ENCODE measurements at regions not wholly inside any gene's neighbourhood (a gene's known extent, or its start where the extent isn't known, plus 50 kb on each side); places are given as distances from the start of the nearest gene placed in this dataset.
A peak's percentile ranks its signal among the peaks of the same experiment; 100 is the strongest.

DNA sequence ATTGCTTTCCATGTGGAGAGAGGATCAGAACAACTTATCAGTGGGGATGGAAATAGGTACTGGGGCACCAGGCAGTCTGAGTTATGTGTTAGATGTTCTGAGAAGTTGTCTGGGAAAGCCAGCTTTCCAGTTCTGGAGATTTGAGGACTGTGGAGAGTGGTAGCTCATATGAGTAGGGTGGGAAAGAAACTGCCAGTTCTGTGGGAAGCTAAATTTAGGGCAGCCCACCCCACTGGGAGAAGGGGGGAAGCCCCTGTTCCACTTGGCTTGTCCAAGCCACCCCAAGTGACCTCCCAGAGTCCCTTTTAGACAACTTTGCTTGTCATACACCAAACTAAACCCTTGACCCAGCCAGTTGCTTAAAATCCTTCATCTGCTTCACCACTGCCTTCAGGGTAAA lies 189.5 kb downstream of the REEP3 start:
- DNase-seq: no peak

DNA sequence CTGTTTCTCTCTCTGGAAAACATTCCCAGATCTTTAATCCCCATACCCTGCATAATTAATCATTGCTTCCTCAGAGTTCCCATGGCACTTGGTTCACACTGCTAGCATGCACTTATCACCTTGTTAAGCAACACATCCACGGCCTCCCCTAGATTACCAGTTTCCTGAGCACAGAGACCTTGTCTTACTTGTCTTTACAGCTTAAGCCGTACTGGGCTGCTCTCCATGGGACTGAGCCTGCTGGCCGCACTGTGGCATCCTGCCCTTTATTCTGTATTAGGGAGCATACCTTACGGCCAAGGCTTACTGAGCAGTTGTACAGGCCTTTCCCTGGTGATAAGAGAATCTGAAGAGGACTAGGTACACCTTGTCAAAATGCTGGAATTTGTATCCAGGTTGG lies 190.2 kb downstream of the REEP3 start:
- no peak for DNase-seq

- DNase-seq: no peak
Measured at GRCh38 chr10:63711867-63712716, 190.9 kb downstream of the REEP3 start.

DNA sequence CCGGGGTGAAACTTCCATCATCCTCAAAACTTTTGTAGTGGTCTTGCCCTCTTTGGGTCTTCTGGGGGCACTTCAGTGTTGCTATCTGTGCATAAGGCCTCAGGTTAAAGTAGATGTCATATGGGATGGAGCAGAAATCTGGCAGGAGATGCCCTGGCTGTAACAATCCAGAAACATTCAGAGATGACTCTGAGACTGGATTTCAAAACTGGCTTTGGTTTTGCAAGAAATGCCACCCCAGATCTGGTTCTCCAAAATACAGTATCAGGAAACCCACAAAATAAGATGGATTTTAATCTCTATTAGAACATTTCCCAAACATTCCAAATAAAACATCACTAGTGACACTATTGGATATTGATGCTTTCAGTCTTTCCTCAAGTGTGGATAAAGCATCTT lies 191.5 kb downstream of the REEP3 start:
- no peak for DNase-seq

- DNase-seq: no peak
Measured at GRCh38 chr10:63713191-63714144, 192.3 kb downstream of the REEP3 start.

- DNase-seq: no peak
Measured at GRCh38 chr10:63716016-63716580, 194.9 kb downstream of the REEP3 start.

DNA sequence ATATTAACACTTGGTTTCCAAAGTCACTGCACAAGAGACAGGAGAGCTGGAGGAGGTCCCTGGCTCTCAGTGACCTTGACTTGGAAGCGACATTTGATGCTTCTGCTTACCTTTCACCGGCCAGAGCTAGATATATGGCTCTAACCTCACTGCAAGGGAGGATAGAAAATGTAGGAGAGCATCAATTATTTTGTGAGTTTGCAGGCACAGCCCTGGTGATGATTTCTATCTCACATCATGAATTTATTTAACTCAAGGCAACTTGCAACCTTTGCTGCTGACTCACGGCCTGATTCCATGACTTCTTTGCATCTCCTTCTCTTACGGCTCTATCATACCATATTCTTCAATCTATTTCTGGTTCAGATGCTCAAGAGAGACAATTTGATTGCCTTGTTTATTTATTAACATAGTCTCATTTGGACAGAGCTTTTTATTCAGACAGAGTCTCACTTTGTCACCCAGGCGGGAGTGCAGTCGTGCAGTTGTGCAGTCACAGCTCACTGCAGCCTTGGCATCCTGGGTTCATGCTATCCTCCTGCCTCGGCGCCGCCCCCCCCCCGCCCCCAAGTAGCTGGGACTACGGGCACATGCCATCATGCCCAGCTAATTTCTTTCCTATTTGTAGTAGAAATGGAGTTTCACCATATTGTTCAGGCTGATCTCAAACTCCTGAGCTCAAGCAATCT lies 196.0 kb downstream of the REEP3 start:
- no peak for DNase-seq

DNA sequence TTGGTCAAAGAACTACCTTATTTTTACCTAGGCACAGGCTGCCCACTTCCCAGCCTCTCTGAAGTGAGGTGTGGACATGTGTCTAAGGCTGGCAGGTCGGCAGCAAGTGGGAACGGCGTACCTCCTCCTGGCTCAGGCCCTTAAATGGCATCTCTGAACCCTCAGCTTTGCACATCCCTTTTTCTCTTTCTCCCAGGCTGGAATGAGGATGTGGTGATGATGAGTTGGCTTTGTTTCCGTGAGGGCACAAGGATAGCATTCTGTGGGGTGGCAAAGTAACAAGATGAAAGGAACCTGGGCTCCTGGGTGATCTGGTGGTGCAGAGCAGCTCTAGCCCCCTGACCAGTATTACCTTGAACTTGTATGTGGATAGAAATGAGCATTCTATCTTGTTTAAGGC lies 196.8 kb downstream of the REEP3 start:
- DNase-seq: no peak

DNA sequence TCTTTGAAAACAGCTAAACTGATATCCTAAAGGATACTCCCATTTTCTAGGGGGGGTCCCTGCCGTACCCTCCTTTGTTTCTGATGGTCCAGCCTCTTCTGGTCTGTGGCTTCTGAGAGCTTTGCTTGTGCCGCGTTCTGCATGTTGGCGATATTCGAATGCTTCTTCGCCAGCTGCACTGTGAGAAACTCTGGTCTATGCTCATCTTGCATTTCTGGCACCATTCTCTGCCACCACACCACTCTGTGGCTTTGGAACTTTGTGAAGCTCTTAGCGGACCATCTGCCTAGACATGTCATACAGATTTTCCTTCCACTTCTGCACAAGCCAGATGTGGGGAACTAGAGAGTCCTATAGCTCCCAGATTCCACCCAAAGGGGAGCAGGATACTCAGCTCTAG lies 197.2 kb downstream of the REEP3 start:
- DNase-seq: no peak

DNA sequence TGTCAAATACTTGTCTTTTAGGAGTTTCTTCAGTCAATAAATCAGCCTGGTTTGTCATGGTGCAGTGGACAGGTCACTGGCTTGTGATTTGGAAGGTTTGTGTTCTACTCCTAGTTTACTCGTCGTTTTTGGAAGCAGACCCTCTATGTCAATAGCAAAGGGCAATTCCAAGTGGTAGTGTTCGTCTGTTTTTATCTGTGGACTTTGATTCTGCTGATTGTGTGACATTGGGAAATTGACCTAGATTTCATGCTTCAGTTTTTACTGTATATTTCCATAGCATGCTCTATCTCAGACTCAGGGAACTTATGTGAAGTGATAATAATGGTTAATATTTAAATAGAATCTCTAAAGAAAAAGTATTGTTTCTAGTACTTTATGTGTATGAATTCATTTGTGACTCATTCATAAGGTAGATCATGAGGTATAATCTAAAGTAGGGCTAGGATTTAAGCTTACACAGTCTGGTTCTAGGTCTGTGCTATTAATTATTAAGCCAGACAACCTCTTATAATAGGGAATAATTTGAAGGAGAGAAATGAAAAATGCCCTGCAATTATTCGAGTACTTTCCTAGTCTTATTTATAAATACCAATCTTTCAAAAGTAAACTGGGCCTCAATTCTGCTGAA lies 198.1 kb downstream of the REEP3 start:
- no peak for DNase-seq

DNA sequence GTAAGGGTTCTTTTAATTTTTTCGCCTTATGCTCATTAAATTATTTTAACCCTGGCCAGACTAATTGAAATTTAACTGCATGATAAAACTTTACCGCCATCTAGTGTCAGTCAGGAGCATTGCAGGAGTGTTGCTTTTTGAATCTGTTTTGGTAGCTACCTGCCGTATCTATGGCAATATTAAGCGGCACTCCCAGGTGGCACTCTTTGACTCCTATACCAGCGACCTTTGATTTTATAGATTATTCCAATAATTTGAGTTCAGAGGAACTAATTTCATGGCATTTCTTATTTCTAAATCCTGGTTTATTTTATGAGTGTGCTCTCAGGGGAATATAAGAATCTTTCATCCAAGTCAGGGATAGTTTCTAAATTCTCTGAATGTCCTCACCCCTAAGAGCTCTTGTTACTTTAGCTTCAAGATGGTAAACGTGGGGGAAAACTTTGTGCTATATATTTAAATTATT lies 198.9 kb downstream of the REEP3 start:
- DNase-seq: peak; percentile 80

DNA sequence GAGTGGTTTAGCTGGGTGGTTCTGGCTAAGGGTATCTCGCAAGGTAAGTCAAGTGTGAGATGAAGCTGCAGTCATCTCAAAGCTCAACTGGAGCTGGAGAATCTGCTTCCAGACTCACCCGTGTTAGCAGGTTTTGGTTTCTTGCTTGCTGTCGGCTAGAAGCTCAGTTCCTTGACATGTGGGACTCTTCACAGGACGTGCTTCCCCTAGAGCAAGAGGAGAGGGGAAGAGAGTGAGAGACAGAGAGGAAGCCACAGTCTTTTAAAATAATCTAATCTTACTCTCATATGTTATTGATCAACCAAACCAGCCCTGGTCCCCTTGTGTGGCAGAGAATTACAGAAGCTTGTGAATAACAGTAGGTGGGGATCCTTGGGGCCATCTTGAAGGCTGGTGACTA lies 199.5 kb downstream of the REEP3 start:
- peak; percentile 11 for DNase-seq

GRCh38 chr10:63722537-63722936 lies 201.3 kb downstream of the REEP3 start:
- no peak for DNase-seq

DNA sequence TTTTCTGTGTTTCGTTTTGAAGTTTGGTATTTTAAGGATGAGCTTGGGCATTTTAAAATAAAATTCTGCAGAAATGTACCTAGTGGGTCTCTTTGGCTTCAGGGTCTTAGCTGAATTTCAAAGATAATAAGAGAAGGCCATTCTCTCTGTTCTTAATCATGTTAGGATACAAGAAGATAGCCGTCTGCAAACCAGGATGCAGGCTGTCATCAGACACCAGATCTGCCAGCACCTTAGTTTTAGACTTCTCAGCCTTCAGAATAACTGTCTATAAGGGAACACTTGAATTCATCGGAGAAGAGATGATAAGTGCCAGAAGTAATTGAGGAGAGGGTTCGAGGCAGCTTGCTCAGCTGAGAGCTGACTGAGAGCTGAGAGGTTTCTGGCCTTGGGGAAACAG lies 202.1 kb downstream of the REEP3 start:
- no peak for DNase-seq

- DNase-seq: no peak
Measured at GRCh38 chr10:63723741-63724140, 202.5 kb downstream of the REEP3 start.

- no peak for DNase-seq
Measured at GRCh38 chr10:63724922-63725321, 203.7 kb downstream of the REEP3 start.

GRCh38 chr10:63726867-63727266 lies 205.7 kb downstream of the REEP3 start:
- no peak for DNase-seq

DNA sequence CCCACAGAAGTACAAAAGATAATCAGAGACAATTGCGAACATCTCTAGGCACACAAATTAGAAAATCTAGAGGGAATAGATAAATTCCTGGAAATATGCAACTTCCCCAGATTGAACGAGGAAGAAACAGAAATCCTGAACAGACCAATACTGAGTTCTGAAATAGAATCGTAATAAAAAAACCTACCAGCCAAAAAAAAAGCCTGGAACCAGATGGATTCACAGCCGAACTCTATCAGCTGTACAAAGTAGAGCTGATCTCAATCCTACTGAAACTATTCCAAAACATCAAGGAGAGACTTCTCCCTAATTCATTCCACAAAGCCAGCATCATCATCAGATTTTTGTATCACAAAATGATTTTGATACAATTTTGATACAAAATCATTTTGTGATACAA lies 206.4 kb downstream of the REEP3 start:
- no peak for DNase-seq

- no peak for DNase-seq
Measured at GRCh38 chr10:63735305-63735704, 214.1 kb downstream of the REEP3 start.

DNA sequence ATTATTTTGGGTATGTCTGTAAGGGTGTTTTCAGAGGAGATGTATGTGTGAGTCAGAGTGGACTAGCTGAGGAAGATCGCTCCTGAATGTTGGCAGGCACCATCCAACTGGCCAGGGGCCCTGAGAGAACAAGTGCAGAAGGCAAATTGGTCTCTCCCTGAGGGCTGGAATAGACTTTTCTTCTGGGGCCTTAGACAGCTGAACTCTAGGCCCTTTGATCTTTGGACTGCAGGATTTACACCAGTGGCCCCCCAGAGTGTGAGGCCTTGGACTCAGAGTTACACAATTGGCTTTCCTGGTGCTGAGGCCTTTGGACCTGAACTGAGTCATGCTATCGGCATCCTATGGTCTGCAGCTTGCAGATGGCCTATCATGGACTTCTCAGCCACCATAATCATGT lies 217.2 kb downstream of the REEP3 start:
- DNase-seq: no peak

DNA sequence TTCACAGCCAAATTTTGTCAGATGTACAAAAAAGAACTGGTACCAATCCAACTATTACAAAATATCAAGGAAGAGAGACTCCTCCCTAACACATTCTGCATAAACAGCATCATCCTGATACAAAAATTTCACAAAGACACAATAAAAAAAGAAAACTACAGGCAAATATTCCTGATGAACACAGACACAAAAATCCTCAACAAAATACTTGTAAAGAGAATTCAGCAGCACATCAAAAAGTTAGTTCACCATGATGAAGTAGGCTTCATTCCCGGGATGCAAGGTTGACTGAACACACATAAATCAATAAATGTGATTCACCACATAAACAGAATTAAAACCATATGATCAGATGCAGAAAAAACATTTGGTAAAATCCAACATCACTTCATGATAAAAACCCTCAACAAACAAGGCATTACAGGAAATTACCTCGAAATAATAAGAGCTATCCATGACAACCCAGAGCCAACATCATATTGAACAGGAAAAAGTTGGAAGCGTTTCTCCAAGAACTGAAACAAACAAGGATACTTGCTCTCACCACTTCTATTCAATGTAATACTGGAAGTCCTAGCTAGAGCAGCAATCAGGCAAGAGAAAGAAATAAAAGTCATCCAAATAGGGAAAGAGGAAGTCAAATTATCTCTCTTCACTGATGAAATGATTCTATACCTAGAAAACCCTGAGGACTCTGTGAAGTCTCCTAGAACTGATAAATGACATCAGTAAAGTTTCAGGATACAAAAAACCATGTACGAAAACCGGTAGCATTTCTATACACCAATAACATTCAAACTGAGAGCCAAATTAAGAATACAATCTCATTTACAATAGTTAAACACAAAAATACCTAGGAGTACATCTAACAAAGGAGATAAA lies 223.1 kb downstream of the REEP3 start:
- DNase-seq: no peak

All from CD4-positive, alpha-beta T cell treated with Interleukin-10 for 1 hour (primary cell).